Testis (tissue), 2 donors: ENCODE measurements at regions not wholly inside any gene's neighbourhood (a gene's known extent, or its start where the extent isn't known, plus 50 kb on each side); places are given as distances from the start of the nearest gene placed in this dataset.

ENCODE experiments used
- DNase-seq: peaks from one replicate; pipeline ENCODE4 v3.0.0-alpha.2; 2019
- H3K27ac ChIP-seq, 2 donors: fragments of 200-600 bp; sonication (generic); one replicate each; pipeline ENCODE4 v1.5.1; 2019
- H3K27me3 ChIP-seq: fragments of 200-600 bp; sonication (generic); one replicate; pipeline ENCODE4 v1.5.1; 2019
- H3K36me3 ChIP-seq: fragments of 200-600 bp; sonication (generic); one replicate; pipeline ENCODE4 v1.5.1; 2017; ENCODE audit warnings: low read depth; ENCODE audit errors: missing control alignments
- H3K4me1 ChIP-seq: fragments of 200-600 bp; sonication (generic); one replicate; pipeline ENCODE4 v1.5.1; 2019
- H3K4me3 ChIP-seq, 2 donors: fragments of 200-600 bp; sonication (generic); one replicate each; pipeline ENCODE4 v1.5.1; 2017 to 2019
- H3K9me3 ChIP-seq: fragments of 200-600 bp; sonication (generic); one replicate; pipeline ENCODE4 v1.5.1; 2017
- POLR2A ChIP-seq: fragments of 450-650 bp; IDR thresholded peaks from one replicate; pipeline ENCODE4 v1.6.1; 2017; ENCODE audit warnings: antibody characterized with exemption, mild to moderate bottlenecking, moderate library complexity
- WGBS, 2 donors: methylation state at CpG; one replicate each; pipeline ENCODE4 v1.1.5; 2018; 5-methylcytosine and 5-hydroxymethylcytosine counted together
- intact Hi-C: fragments of 100-400 bp; cut with DNase I; formaldehyde crosslinking; loops from one replicate; pipeline ENCODE4 v1.15.1; 2023; ENCODE audit warnings: low total_unique reads
- TF ChIP-seq, protein P1 (sequence below), 3 experiments: fragments of 450-650 bp in 2 of 3; fragments of 200-600 bp in 1 of 3; sonication (generic) in 1 of 3; IDR thresholded peaks; one replicate each; pipeline ENCODE4 v1.5.1; 2016 to 2019; ENCODE audit warnings: antibody characterized with exemption in 3 of 3, mild to moderate bottlenecking in 2 of 3, moderate library complexity in 1 of 3

DNA sequence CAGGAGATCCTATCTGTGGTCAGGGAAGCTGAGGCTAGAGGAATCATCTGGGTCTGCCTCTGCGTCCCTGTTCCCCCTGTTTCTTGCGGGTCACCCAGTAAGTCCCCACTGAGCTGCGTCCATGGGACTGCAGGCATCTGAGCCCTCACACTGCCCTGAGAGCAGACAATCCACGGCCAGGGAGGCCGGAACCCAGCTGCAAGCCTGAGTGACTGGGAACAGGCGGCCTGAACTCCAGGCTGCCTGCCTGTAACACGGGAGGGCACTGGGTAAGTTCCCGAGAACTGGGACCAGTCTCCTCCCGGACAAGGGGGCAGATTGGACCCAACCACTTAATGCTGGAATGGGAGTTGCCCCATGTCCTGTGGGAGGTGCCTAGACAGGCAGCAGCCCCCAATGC lies 727.4 kb downstream of the BRD1 start:
- Histone ChIP-seq H3K4me1 (no peaks in the 10 kb centered on the region), H3K36me3 (no peaks in the 10 kb centered on the region), H3K27me3 (no peaks in the 10 kb centered on the region), H3K9me3 (no peaks in the 10 kb centered on the region), H3K27ac (no peak overlapping the region), H3K4me3 (no peak overlapping the region)
- TF ChIP-seq, protein P1, sequence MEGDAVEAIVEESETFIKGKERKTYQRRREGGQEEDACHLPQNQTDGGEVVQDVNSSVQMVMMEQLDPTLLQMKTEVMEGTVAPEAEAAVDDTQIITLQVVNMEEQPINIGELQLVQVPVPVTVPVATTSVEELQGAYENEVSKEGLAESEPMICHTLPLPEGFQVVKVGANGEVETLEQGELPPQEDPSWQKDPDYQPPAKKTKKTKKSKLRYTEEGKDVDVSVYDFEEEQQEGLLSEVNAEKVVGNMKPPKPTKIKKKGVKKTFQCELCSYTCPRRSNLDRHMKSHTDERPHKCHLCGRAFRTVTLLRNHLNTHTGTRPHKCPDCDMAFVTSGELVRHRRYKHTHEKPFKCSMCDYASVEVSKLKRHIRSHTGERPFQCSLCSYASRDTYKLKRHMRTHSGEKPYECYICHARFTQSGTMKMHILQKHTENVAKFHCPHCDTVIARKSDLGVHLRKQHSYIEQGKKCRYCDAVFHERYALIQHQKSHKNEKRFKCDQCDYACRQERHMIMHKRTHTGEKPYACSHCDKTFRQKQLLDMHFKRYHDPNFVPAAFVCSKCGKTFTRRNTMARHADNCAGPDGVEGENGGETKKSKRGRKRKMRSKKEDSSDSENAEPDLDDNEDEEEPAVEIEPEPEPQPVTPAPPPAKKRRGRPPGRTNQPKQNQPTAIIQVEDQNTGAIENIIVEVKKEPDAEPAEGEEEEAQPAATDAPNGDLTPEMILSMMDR (IDR thresholded peaks at IDR 0.05): no peak
- TF ChIP-seq POLR2A: no peak
- DNase-seq: no peak
- 80 to 84% methylated on average over 3 to 8 of the region's 9 CpGs for WGBS, 2 donors
- intact Hi-C loops: no loop called here

GRCh38 chr22:49099496-49100124 lies 728.1 kb downstream of the BRD1 start:
- H3K27ac ChIP-seq: no peak overlapping the region
- intact Hi-C loops: no loop called here
- WGBS, 2 donors: 86 to 89% methylated on average over 15 of the region's 15 CpGs
- no peak for DNase-seq
- no peaks in the 10 kb centered on the region for H3K36me3 ChIP-seq
- H3K4me1 ChIP-seq: no peaks in the 10 kb centered on the region
- no peaks in the 10 kb centered on the region for H3K9me3 ChIP-seq
- no peak for TF ChIP-seq POLR2A
- TF ChIP-seq, protein P1 (IDR thresholded peaks at IDR 0.05): no peak
- no peaks in the 10 kb centered on the region for H3K27me3 ChIP-seq
- no peak overlapping the region for H3K4me3 ChIP-seq

DNA sequence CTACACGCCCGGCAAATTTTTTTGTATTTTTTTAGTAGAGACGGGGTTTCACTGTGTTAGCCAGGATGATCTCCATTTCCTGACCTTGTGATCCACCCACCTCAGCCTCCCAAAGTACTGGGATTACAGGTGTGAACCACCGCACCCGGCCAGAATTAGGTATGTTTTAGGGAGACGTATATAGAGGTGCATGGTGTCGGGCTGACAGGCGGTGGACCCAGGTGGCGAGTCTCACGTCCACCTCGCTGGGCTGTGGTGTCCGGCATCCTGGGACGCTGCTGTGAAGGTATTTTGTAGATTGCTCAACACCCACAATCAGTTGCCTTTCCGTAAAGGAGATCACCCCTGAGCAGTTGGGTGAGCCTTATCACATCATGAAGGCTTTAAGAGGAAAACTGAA lies 728.6 kb downstream of the BRD1 start:
- intact Hi-C loops: no loop called here
- WGBS, 2 donors: 92 to 94% methylated on average over 14 of the region's 14 CpGs
- H3K36me3 ChIP-seq: no peaks in the 10 kb centered on the region
- DNase-seq: no peak
- TF ChIP-seq, protein P1 (IDR thresholded peaks at IDR 0.05): no peak
- no peak for TF ChIP-seq POLR2A
- H3K27me3 ChIP-seq: no peaks in the 10 kb centered on the region
- H3K27ac ChIP-seq: no peak overlapping the region
- H3K4me1 ChIP-seq: no peaks in the 10 kb centered on the region
- H3K9me3 ChIP-seq: no peaks in the 10 kb centered on the region
- no peak overlapping the region for H3K4me3 ChIP-seq

- DNase-seq: no peak
- H3K27ac ChIP-seq: no peak overlapping the region
- H3K4me3 ChIP-seq: no peak overlapping the region
- no peaks in the 10 kb centered on the region for H3K4me1 ChIP-seq
- H3K9me3 ChIP-seq: no peaks in the 10 kb centered on the region
- no peaks in the 10 kb centered on the region for H3K36me3 ChIP-seq
- TF ChIP-seq POLR2A: no peak
- H3K27me3 ChIP-seq: no peaks in the 10 kb centered on the region
- intact Hi-C loops: no loop called here
- WGBS, 2 donors: 71 to 75% methylated on average over 10 of the region's 10 CpGs
These were observed 729.7 kb downstream of the BRD1 start for GRCh38 chr22:49097966-49098365.

GRCh38 chr22:49097171-49097925 lies 730.3 kb downstream of the BRD1 start:
- H3K4me3 ChIP-seq: no peak overlapping the region
- no peaks in the 10 kb centered on the region for H3K36me3 ChIP-seq
- H3K27ac ChIP-seq: no peak overlapping the region
- intact Hi-C loops: no loop called here
- TF ChIP-seq, protein P1 (IDR thresholded peaks at IDR 0.05): no peak
- TF ChIP-seq POLR2A: no peak
- WGBS, 2 donors: 80 to 88% methylated on average over 17 to 20 of the region's 20 CpGs
- no peaks in the 10 kb centered on the region for H3K9me3 ChIP-seq
- H3K4me1 ChIP-seq: no peaks in the 10 kb centered on the region
- H3K27me3 ChIP-seq: no peaks in the 10 kb centered on the region
- DNase-seq: no peak
